MCF 10A (cell line): ENCODE measurements at regions not wholly inside any gene's neighbourhood (a gene's known extent, or its start where the extent isn't known, plus 50 kb on each side); places are given as distances from the start of the nearest gene placed in this dataset.

Source experiments
- BruUV-seq: library from RNA; stranded (reverse); fragments of 400-500 nt; replicated peaks from 2 replicates; lab custom pipeline; 2021; lab: Mats Ljungman, UMichigan
- CTCF ChIA-PET: fragments of 300-600 bp; sonication (Branson Sonifier 250); formaldehyde crosslinking; extraction: SDS; loops from one replicate; lab custom pipeline; 2021; ENCODE audit warnings: antibody characterized with exemption, inconsistent platforms; lab: Yijun Ruan, JAX
- POLR2A ChIA-PET: fragments of 300-600, 350-650 bp; sonication (Branson Sonifier 250); formaldehyde crosslinking; extraction: SDS; loops from one replicate; lab custom pipeline; 2020; ENCODE audit warnings: antibody characterized with exemption, inconsistent platforms; lab: Yijun Ruan, JAX
- DNase-seq: peaks from one replicate; pipeline ENCODE4 v3.0.0-alpha.2; 2018; ENCODE audit not compliant: unreplicated experiment
- H3K27ac Mint-ChIP-seq: one replicate; pipeline ENCODE4 v1.8.0; 2022; ENCODE audit warnings: mild to moderate bottlenecking, low read depth, mixed read lengths; ENCODE audit not compliant: unreplicated experiment
- H3K27me3 Mint-ChIP-seq: one replicate; pipeline ENCODE4 v1.8.0; 2022; ENCODE audit warnings: mixed read lengths; ENCODE audit not compliant: insufficient read depth, unreplicated experiment
- H3K36me3 Mint-ChIP-seq: one replicate; pipeline ENCODE4 v1.8.0; 2022; ENCODE audit warnings: mild to moderate bottlenecking, moderate library complexity, mixed read lengths; ENCODE audit not compliant: insufficient read depth, unreplicated experiment
- H3K4me1 Mint-ChIP-seq: one replicate; pipeline ENCODE4 v1.8.0; 2022; ENCODE audit warnings: mixed read lengths; ENCODE audit not compliant: insufficient read depth, unreplicated experiment
- H3K4me3 Mint-ChIP-seq: one replicate; pipeline ENCODE4 v1.8.0; 2022; ENCODE audit warnings: mild to moderate bottlenecking, moderate library complexity, mixed read lengths; ENCODE audit not compliant: unreplicated experiment
- H3K9me3 Mint-ChIP-seq: one replicate; pipeline ENCODE4 v1.8.0; 2022; ENCODE audit warnings: mixed read lengths; ENCODE audit not compliant: unreplicated experiment
- CTCF ChIP-seq: fragments of 200-600 bp; IDR thresholded peaks from one replicate; pipeline ENCODE4 v1.8.0; 2022; ENCODE audit warnings: antibody characterized with exemption, mild to moderate bottlenecking; ENCODE audit not compliant: unreplicated experiment
- intact Hi-C: fragments of 100-400 bp; cut with micrococcal nuclease; formaldehyde crosslinking; loops from 2 replicates; pipeline ENCODE4 v1.14.1; 2022

GRCh38 chrX:63285375-63285774 is 65.8 kb downstream of the SPIN4 start:
- no peak for TF ChIP-seq CTCF
- POLR2A ChIA-PET, result no interaction called here
- no peak overlapping the region for H3K4me3 Mint-ChIP-seq
- CTCF ChIA-PET, result interaction anchor here (0.6 to 2.2 kb wide), 2 partner anchors 10 to 337 kb away, joined by 3 to 6 read pairs; no protein-coding TSS in a partner anchor
- H3K9me3 Mint-ChIP-seq, result peaks cover 32% of the 10 kb centered on the region
- H3K27me3 Mint-ChIP-seq, result no peaks in the 10 kb centered on the region
- BruUV-seq, result no TSS peak
- H3K27ac Mint-ChIP-seq, result no peak overlapping the region
- H3K4me1 Mint-ChIP-seq, result no peaks in the 10 kb centered on the region
- no peaks in the 10 kb centered on the region for H3K36me3 Mint-ChIP-seq
- intact Hi-C loops, result no loop called here
- DNase-seq, result no peak

- ChIA-PET POLR2A (no interaction called here), CTCF (interaction anchor here (2.2 kb wide), 1 partner anchor 9 kb away, joined by 6 read pairs; no protein-coding TSS in a partner anchor)
- intact Hi-C loops, result no loop called here
- no peak overlapping the region for H3K27ac Mint-ChIP-seq
- no TSS peak for BruUV-seq
- peaks cover 30% of the 10 kb centered on the region for H3K9me3 Mint-ChIP-seq
- no peaks in the 10 kb centered on the region for H3K4me1 Mint-ChIP-seq
- no peaks in the 10 kb centered on the region for H3K27me3 Mint-ChIP-seq
- H3K4me3 Mint-ChIP-seq, result no peak overlapping the region
- no peak for DNase-seq
- no peaks in the 10 kb centered on the region for H3K36me3 Mint-ChIP-seq
- TF ChIP-seq CTCF, result no peak
Measured at GRCh38 chrX:63284659-63285058, 66.5 kb downstream of the SPIN4 start.

GRCh38 chrX:63283348-63283747 is 67.8 kb downstream of the SPIN4 start:
- BruUV-seq, result no TSS peak
- no peak for DNase-seq
- intact Hi-C loops, result no loop called here
- Mint-ChIP-seq H3K27ac (no peak overlapping the region), H3K27me3 (no peaks in the 10 kb centered on the region), H3K9me3 (peaks cover 21% of the 10 kb centered on the region), H3K4me1 (no peaks in the 10 kb centered on the region), H3K4me3 (no peak overlapping the region), H3K36me3 (no peaks in the 10 kb centered on the region)
- ChIA-PET CTCF (no interaction called here), POLR2A (no interaction called here)
- TF ChIP-seq CTCF, result no peak

- intact Hi-C loops, result no loop called here
- no peaks in the 10 kb centered on the region for H3K4me1 Mint-ChIP-seq
- ChIA-PET CTCF (no interaction called here), POLR2A (no interaction called here)
- H3K9me3 Mint-ChIP-seq, result peaks cover 21% of the 10 kb centered on the region
- BruUV-seq, result no TSS peak
- H3K27me3 Mint-ChIP-seq, result no peaks in the 10 kb centered on the region
- no peak for DNase-seq
- no peak overlapping the region for H3K4me3 Mint-ChIP-seq
- no peak overlapping the region for H3K27ac Mint-ChIP-seq
- no peak for TF ChIP-seq CTCF
- H3K36me3 Mint-ChIP-seq, result no peaks in the 10 kb centered on the region
Measured at GRCh38 chrX:63282828-63283227, 68.3 kb downstream of the SPIN4 start.
